ENCODE measurements at regions not wholly inside any gene's neighbourhood (a gene's known extent, or its start where the extent isn't known, plus 50 kb on each side); places are given as distances from the start of the nearest gene placed in this dataset.

- TF ChIP-seq POLR2A (IDR thresholded peaks at IDR 0.05) (no peak), CTCF (IDR thresholded peaks at IDR 0.05) (no peak)
- Histone ChIP-seq H3K9me3 (no peaks in the 10 kb centered on the region), H3K27ac (no peak overlapping the region), H3K27me3 (no peaks in the 10 kb centered on the region), H3K4me3 (no peak overlapping the region), H3K4me1 (no peaks in the 10 kb centered on the region), H3K36me3 (no peaks in the 10 kb centered on the region)
- DNase-seq, result no peak
Observed at GRCh38 chr11:11069841-11070835, 212.3 kb upstream of the ZBED5 start.

GRCh38 chr11:11068113-11068512 lies 210.3 kb upstream of the ZBED5 start:
- TF ChIP-seq CTCF (IDR thresholded peaks at IDR 0.05), result no peak
- no peak for TF ChIP-seq POLR2A (IDR thresholded peaks at IDR 0.05)
- Histone ChIP-seq H3K27ac (no peak overlapping the region), H3K36me3 (no peaks in the 10 kb centered on the region), H3K4me1 (no peaks in the 10 kb centered on the region), H3K9me3 (no peaks in the 10 kb centered on the region), H3K27me3 (no peaks in the 10 kb centered on the region), H3K4me3 (no peak overlapping the region)
- no peak for DNase-seq

DNA sequence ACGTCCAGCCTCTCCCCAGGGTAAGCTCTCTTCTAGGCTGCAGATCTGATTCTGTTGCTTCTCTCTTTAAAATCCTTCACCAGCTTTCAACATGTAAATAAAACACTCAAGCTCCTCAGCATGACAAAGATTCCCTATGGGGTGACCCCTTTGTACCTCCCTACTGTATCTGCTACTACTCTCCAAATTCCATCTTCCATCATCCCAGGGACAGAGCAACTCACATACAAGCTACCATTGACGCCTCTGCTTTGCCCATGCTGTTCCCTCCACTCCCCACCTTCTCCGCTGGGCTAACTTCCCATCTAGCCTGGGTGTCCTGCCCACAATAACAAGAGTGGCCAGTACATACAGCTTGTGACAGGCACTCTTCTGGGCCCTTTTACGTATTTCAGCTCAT lies 207.5 kb upstream of the ZBED5 start:
- no peak overlapping the region for H3K4me3 ChIP-seq
- TF ChIP-seq POLR2A (IDR thresholded peaks at IDR 0.05), result no peak
- TF ChIP-seq CTCF (IDR thresholded peaks at IDR 0.05), result no peak
- H3K36me3 ChIP-seq, result no peaks in the 10 kb centered on the region
- no peak for DNase-seq
- H3K27ac ChIP-seq, result no peak overlapping the region
- H3K27me3 ChIP-seq, result no peaks in the 10 kb centered on the region
- H3K4me1 ChIP-seq, result no peaks in the 10 kb centered on the region
- H3K9me3 ChIP-seq, result no peaks in the 10 kb centered on the region

DNA sequence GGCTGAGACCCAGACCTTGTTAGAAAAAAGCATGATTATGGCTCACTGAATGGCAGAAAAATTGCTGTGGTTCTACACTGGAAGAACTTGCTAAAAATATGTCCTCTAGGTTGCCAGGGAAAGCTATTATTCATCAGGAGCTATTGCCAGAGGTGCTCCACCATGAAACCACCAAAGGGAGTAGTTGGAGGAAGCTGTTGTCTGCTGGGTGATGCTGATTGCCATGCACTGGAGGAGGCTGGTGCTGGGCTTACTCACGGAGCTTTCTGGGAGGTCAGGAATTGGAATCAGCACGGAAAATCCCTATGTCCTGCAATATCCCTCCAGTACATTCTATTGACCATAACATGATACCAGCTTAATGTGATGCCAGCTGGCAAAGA lies 199.6 kb upstream of the ZBED5 start:
- TF ChIP-seq POLR2A (IDR thresholded peaks at IDR 0.05) (no peak), CTCF (IDR thresholded peaks at IDR 0.05) (no peak)
- Histone ChIP-seq H3K4me1 (no peaks in the 10 kb centered on the region), H3K36me3 (no peaks in the 10 kb centered on the region), H3K27ac (no peak overlapping the region), H3K9me3 (peaks cover 0 to 6% (median 2%) of the 10 kb centered on the region in 4 donors), H3K4me3 (no peak overlapping the region), H3K27me3 (no peaks in the 10 kb centered on the region)
- DNase-seq, result no peak

DNA sequence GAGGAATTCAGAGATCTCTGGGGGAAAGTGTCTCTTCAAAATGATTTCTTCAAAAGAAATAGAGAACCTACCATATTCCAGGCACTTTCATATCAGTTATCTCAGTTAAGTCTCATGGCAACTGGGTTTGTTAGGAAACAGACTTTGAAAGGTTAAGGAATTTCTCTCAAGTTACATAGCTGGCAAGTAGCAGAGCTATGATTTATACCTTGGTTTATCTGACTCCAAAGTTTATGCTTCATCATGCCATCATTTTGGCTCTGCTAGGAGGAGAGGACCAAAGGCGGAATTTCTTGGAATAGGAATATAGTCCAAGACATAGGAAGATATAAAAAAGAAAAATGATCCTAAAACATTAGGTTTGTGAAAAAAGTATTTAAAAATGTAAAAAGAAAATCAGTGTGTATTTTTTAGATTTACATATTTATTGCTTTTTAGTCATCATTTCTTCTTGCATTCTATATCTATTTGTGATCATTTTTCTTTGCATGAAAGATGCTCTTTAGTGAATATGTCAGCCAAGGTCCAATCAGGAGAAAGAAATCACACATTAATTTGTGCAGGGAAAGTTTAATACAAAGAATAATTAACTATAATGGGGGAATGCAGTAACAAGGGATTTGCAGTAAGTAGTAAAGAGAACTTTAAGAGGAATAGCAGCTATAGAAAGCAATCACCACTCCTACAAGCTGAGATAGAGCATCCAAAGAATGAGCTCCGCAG lies 199.1 kb upstream of the ZBED5 start:
- H3K4me1 ChIP-seq, result no peaks in the 10 kb centered on the region
- no peaks in the 10 kb centered on the region for H3K36me3 ChIP-seq
- H3K27ac ChIP-seq, result no peak overlapping the region
- peaks cover 0 to 6% (median 2%) of the 10 kb centered on the region in 4 donors for H3K9me3 ChIP-seq
- TF ChIP-seq CTCF (IDR thresholded peaks at IDR 0.05), result no peak
- TF ChIP-seq POLR2A (IDR thresholded peaks at IDR 0.05), result no peak
- no peaks in the 10 kb centered on the region for H3K27me3 ChIP-seq
- H3K4me3 ChIP-seq, result no peak overlapping the region
- DNase-seq, result no peak

Measured in Peyer's patch (tissue), 4 donors.